Epidermal melanocyte (primary cell): ENCODE measurements at regions not wholly inside any gene's neighbourhood (a gene's known extent, or its start where the extent isn't known, plus 50 kb on each side); places are given as distances from the start of the nearest gene placed in this dataset.

Experiments used
- DNase-seq: peaks from one replicate; pipeline ENCODE4 v3.0.0; 2011; ENCODE audit warnings: low spot score; ENCODE audit not compliant: insufficient read length

DNA sequence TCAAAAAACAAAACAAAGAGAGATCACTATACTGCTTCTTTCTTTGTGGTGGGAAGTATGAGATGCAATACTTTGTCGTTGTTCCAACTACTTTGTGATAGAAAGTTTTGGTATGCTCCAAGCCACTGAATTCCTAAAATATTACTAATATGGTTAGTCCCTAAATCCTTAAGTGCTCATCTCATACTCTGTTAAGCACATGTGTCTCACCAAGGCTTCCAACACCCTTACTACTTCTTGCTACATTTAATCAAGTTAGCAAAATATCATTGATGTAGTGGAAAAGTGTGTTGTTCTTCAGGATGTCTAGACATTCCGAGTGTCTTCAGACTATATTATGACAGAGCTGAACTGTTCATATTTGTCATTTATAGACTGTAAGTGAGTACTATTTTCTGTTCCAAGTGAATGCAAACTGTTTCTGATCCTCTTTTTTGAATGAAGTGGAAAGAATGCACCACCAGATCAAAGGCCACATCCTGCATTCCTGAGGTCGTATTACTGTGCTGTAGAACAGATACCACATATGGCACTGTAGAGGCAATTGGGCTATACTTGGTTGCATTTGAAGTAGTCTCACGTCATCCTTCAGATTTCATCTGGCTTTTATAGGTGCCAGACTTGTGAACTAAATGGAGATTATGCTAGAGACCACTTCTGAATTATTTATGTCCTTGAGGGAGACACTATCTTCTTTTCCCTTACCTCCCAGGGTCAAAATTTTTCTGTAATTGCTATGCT, 298.4 kb upstream of the ZNF521 start:
- DNase-seq: peak; percentile 51

DNA sequence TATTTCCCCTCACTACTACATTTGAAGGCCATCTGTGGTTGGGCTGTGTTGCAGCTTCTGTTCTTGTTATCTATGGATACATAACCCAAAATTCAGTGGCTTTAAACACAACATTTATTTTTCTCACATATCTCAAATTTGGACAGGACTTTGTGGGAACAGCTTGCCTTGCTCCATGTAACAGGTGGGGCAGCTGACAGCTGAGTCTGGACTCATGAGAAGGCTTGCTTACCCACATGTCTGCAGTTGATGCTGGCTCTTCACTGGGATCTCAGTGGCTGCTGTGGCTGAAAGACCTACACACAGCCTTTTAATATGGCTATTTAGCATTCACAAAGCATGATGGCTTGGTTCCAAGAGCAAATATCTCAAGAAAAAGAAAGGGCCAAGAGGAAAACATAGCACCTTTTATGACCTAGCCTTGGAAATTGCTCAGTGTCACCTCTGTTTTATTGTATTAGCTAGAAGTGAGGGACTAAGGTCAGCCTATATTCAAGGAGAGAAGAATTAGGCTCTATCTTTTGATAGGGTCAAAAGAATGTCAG, 296.8 kb upstream of the ZNF521 start:
- DNase-seq: no peak

DNA sequence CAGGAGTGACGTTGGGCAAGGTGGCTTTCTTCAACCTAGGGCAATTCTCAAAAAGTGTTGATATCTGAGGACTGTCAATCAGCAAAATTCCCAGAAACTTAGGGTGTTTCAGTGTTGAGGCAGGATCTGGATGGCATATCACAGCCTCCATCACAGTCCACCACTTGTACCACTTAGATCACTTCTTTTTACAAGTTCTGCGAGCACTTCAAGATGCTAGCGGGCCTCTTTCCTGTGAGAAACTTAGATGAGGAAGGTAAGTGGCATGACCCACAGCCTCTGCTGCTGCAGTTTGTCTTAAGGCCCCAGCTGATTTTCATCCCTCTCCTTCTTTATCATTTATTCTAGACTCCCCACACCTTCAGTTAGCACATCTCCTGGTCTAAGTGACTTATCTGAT, 295.4 kb upstream of the ZNF521 start:
- no peak for DNase-seq

DNA sequence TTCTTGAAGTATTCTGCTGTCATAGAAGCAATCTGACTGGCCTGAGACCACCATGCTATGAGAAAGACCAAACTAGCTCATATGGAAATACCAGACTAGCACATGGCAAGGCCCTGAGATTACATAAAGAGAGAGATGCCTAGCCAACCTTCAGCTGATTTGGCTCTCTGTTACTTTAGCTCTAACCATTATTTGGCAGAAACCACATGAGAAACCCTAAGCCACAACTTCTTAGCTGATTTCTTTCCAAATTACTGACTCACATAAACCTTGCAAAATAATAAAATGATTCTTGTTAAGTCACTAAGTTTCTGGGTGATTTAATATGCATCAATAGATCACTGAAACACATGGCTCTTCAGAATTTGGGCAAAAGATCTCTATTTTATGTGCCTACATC, 295.0 kb upstream of the ZNF521 start:
- DNase-seq: no peak

DNA sequence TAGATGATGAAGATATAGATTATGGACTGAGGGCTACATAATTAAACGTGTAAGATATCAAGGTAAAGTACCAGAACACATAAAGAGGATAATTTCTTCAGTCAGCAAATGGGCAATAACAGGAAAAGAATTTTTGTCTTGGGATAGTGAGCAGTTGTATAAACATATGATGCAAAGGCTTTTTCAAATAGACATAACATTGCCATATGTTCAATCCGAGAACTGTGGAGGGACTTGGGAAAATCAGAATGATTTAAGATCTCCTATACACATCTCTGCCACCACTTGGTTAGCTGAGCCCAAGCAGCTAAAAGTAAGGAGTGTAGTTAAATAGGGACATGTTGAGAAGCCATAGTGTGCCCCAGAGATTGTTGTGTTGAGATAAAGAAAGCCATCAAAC, 287.6 kb upstream of the ZNF521 start:
- no peak for DNase-seq

DNA sequence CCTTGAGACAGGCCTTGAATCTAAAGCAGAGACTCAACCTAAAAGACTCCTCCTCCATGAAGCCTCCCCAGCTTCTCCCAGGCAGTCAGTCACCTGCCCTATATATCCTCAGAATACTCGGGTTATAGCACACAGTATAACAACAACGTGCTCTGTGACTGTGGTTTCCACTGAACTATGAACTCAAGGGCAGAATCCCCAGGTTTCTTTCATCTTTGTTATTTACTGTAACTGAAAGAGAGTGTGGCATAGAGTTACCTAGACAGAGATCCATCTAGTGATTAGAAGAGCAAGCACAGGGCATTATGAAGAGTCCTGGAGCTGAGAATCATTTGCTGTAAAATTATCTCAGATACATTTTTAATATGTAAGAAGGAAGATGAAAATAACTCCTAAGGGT, 281.6 kb upstream of the ZNF521 start:
- no peak for DNase-seq

DNA sequence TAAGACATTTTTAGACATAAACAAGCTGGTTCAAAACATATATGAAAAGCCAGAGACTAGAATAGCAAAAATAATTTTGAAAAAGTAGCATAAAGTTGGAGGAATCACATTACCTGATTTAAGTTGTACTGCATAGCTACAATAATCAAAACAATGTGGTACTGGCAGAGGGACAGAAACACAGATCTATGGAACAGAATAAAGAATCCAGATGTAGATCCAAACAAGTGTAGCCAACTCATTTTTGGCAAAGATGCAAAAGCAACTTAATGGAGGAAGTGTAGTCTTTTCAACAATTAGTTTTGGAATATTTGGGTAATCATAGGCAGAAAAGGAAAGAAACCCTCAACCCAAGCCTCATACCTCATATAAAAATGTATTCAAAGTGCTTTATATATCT, 278.7 kb upstream of the ZNF521 start:
- no peak for DNase-seq

DNA sequence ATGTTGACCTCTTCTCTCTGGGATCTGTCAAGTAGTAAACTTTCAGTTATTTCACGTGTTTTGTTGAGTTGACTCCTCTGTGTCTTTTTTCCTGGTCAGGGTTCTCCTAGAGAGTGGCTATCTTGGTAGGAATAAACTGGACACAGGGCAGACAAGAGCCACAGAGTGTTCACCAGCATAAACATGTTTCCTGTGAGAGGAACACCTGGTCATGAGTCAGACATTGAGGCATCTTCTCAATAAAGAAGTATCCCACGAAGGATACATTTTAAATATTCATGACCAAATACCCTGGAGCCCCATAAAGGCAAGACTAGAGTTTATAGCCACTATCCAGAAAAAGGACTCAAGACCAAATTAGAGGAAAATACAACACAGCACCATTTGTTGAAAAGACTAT, 269.7 kb upstream of the ZNF521 start:
- no peak for DNase-seq

DNA sequence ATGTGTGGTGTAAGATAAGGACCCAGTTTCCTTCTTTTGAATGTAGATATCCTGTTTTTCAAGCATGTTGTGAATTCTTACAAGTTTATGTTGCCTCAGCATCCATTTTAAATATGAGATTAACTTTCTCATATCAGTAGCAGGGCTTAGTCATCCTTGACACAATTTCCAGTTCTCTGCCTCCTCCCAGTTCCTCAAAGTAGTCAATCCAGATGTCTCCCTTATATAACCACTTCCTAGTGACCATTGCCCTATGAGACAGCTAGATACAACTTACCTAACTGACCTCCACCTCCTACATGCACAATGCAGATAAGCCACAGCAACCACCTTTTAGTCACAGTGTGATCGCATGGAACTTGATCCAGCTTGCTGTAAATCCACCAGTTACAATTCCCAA, 269.2 kb upstream of the ZNF521 start:
- DNase-seq: no peak

DNA sequence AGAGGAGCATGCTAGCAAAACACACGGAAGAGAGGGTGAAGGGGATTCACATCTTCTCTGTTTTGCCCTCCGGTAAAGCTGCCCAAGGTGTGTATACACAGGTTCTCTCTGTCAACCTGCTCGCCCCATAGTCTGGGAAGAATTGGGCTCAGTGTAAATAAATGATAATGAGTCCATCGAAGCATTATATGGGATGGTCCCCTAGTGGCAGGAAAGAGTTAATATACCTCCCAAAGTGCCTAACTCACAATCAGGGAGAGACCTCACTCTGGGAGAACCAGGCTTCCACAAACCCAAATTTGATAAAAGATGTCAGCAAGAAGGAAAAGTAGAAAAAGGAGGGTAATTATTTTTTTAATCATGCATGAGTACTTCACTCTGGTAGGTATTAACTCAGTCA, 262.2 kb upstream of the ZNF521 start:
- DNase-seq: no peak

DNA sequence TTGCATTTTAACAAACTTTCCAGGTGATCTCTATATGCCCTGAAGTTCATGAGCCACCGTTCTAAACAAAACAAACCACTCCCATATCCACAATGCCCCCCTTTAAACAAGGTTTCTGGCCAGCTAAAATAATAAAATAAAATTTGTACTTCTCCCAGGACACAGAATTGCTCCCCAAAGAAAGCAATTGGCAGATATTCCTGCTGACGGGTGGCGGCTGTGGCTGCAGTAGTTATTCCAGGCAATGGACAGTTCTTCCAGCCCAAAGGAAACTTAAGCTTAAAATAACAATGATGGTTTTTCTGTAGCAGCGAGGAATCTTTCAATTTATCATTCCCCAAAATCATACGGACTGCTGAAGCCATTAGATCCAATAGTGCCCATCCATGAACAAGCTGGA, 260.5 kb upstream of the ZNF521 start:
- no peak for DNase-seq

DNA sequence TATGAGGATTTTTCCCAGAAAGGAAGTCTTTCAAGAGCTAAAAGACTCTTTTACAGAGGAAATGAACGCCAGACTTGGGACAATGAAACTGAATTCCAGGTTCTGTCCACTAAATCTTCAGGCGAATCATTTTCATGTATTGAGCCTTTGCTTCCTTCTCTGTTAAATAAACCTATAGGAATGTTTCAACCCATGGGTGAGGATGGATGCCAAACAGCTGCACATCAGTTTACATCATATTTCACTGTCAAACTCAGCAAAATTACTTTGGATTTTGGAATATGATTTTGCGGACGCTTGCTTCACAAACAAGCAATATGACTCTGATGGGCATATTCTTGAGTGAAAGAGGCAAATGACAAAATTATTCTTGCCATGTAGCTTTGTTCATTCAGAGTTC, 256.1 kb upstream of the ZNF521 start:
- no peak for DNase-seq

DNA sequence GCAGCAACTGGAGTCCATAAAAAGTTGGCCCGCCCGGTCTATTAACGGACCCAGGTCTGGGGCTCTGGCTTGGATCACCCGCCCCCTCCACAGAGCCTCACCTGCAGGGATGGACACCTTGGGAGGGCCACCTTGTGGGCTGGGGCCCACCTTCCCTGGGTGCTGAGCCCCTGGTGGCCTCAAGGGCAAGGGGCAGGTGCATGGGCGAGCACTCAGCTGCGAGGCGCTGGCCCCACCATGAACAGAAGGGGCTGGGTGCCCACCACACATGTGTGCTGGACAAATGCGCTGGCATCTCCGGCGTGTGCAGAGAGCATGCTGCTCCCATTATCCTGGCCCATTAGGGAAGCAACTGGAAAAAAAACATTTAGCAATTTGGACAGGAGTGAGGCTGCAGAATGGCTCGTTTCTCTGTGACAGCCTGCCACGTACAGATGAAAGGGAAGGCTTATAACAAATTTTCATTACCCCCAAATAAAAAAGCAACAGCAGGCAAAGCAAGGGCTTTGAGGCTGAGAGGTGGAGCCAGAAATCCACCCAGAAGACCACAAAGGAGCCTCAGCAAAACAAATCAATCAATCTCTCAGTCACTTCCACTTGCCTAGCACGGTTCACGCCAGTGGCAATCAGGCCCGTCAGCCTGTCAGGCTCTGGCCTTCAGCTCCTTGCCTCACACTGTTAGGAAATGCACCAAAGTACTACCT, 253.1 kb upstream of the ZNF521 start:
- no peak for DNase-seq

DNA sequence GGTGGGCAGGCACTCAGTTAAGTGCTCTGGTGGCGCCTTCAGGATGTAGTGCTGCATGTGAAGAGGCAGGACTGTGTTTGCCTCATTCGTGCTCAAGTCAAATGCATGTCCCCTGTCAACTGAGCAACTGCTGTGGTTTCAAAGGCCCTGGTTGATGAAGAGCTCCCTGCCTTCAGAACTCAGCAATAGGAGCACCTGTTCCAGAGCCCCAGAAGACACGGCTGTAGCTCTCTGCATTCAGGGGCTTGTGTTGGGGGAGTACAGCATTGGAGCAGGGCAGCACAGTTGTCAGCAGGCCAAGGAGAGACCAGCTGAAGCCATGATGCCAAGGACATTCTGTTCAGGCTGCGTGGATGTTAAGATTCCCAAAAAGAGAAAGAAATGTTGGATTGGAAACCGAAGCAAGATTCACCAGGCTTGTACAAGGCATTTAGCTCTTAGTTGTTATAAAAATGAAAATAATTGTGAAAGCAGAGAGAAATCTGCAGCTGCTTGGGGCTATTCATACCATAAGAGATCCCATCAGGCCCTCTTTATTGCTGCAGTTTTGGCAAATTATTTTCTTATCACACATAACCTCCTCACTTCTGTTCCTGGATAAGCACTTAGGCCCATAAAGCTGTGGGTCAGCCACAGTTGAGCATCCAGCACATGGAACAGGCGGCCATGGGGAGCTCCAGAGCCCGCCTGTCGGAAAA, 252.4 kb upstream of the ZNF521 start:
- no peak for DNase-seq

DNA sequence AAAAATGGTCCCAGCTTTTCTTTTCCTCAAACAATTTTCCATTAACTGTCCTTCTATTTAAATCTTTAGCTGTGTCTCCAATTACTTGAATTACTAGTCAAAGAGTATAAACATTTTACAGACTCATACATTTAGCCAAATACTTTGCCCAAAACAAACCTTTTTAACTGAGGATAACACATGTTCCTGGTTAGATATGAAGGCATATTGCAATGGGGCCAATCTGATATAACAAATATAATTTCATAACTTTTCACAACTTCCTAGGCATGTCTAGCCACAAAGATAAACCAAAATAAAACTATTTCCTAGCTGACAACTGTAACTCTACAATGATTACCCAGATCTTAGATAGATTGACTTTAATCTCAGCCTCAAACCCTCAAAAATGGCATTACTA, 247.5 kb upstream of the ZNF521 start:
- no peak for DNase-seq

DNA sequence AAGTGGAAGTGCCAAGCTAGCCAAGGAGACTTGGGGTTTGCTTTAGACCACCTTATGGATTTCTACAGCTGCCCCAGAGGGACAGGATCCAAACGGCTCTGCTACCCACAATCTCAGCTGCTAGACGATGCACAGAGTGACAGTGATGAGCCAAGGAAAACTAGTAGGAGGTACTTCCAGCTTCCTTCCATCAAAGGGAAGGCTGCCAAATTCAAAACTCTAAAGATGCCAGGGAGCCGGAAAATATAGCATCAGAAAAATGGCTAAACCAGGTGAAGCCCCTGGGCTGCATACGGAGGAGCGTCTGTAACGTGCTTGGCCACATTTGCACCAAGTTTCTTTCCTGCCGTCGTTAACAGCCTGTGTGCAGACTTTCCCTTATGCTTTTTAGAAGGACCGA, 245.5 kb upstream of the ZNF521 start:
- DNase-seq: no peak

DNA sequence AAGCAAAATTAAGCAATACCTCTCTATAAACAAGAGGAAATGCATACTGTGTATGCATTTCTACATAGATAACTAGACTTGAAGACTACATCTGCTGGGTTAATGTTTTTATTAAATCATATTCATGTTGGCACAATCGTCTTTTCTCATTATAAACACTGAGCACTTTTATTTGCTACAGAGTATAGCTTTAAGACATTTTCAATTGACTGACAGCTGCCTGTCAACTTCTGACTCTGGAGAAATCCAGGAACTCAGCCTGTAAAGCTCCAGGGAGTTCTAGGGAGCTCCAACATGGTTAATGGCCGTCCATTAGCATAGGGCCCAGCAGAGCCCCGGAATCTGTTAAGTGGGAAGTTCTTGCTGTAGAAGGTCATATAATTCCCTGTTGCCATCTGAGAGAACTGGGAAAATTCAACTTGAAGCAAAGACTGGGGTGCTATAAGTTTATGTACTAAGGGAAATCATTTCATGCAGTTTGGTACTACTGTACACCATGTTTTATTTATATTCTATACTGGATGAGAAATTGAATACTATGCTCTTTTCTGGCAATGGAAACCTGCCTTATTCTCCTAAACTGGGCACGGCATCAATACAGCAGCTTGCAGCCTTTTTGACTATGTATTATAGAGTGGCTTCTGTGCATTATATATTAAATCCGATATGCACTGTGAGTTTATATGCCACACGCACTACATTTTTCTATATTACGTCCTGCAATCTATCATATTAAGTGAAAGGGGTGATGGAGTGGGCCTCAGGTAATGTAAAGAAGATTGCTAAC, 243.5 kb upstream of the ZNF521 start:
- DNase-seq: no peak

DNA sequence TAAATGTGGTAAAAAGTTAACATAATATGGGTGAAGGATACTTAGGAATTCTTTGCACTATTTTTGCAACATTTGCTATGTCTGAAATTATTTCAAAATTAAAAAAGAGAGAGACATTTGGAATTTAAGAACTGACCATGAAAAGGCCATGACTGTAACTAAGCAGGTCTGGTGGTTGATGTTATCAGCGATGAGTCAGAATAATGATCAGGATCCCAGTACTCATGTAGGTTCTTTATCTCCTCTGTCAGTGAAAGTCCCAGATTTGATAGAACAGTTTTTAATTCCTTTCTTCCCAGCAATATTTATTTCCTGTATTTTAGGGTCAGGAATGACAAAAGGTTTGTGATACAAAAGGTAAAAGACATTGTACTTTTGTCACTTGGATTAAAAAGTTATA, 242.4 kb upstream of the ZNF521 start:
- no peak for DNase-seq

DNA sequence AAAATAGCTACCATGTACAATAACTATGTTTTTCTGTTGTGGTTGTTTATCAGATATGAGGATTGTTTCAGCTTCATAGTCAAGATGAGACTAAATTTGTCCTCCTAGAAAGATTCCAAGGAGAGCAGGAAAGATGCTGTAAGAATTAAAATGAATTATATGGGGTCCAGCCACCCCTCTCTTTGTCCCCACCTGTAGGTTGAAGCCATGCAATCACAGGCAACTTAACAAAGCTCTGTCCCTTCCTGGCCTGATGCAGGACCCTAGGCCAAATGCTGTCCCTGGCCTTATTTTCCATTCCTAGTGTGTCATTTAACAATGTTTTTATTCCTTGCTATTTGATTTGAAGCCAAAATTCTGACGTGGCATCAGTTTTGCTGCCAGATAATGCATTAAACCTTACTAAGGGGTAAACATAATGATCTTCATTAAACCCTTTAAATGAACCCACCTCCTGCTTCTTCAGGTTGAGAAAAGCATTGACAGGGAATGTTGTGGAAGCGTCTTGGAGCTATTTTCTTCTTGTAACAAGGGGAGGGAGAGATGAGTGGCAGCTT, 240.9 kb upstream of the ZNF521 start:
- no peak for DNase-seq

DNA sequence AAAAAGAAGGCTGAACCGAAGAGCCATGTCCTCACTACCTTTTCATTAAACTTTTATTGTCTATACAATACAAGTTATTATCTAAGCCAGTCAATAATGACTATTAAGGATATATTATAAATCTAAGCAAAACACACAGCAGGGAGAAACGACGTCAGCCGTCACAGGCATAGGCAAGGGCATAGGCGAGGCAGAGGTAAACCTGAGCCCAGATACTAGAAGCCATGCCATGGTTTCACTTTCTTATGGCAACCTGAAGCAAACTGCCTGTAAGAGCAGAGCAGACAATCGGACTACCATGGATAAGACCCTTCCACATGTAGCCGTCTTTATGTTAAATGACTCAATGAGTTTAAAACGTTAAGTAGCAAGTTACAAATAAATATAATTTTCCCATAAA, 238.5 kb upstream of the ZNF521 start:
- no peak for DNase-seq

DNA sequence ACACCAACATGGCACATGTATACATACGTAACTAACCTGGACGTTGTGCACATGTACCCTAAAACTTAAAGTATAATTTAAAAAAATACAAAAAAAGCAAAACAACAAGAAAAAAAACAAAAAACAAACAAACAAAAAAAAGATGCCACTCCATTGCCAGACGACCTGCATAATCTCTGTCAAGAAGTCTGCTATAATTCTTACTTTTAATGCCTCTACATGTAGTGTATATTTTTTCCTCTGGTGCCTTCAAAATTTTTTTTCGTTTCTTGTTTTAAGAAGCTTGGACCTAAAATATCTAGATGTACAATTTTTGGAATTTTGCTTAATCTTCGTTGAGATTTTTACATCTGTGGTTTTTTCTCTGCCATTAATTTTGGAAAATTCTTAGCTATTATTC, 235.6 kb upstream of the ZNF521 start:
- no peak for DNase-seq
